Lower leg skin (tissue), 3 donors: ENCODE measurements at regions not wholly inside any gene's neighbourhood (a gene's known extent, or its start where the extent isn't known, plus 50 kb on each side); places are given as distances from the start of the nearest gene placed in this dataset.

ENCODE experiments used
- POLR2A ChIP-seq, 2 donors: fragments of 450-650 bp; IDR thresholded peaks; one replicate each; pipeline ENCODE4 v1.6.1; 2016 to 2017; ENCODE audit warnings: antibody characterized with exemption in 2 of 2, mild to moderate bottlenecking in 1 of 2, moderate library complexity in 1 of 2
- TF ChIP-seq, protein P1 (sequence below), 3 donors: fragments of 450-650 bp; IDR thresholded peaks; one replicate each; pipeline ENCODE4 v1.5.1; 2016; ENCODE audit warnings: antibody characterized with exemption in 3 of 3, mild to moderate bottlenecking in 3 of 3, moderate library complexity in 2 of 3

DNA sequence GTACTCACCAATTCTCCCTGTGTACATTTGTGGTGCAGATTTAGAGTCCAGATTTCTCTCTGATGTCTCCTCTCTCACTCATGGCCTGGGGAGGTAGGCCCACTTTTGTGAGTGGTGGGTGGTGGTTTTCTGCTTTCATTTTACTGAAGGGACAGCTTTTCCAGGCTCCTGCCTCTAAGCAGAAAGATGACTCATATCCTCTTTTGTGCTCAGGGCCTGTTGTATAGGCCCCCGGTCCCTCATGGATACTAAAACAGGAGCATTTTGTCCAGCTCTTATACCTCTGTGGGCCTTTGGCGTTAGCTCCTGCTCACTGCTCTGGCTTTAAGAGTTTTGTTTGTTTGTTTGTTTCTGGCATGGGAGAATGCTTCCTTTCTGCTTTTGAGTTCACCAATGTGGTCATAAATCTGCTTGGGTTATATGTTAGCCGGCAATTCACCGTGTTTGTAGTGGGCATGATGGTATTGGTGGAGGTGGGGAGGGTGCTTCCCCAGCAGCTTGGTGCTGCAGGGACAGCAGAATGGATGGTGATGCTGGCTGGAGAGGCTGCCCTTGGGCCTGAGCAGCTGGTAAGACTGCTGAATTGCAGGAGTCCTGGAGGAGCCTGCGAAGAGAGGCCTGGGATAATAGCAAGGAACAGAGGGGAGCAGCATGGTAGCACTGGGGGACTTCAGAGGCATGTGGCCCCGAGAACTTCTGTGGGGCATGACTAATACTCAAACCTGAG, 468.7 kb downstream of the RPS24 start:
- no peak for TF ChIP-seq POLR2A (IDR thresholded peaks at IDR 0.05)
- TF ChIP-seq, protein P1, sequence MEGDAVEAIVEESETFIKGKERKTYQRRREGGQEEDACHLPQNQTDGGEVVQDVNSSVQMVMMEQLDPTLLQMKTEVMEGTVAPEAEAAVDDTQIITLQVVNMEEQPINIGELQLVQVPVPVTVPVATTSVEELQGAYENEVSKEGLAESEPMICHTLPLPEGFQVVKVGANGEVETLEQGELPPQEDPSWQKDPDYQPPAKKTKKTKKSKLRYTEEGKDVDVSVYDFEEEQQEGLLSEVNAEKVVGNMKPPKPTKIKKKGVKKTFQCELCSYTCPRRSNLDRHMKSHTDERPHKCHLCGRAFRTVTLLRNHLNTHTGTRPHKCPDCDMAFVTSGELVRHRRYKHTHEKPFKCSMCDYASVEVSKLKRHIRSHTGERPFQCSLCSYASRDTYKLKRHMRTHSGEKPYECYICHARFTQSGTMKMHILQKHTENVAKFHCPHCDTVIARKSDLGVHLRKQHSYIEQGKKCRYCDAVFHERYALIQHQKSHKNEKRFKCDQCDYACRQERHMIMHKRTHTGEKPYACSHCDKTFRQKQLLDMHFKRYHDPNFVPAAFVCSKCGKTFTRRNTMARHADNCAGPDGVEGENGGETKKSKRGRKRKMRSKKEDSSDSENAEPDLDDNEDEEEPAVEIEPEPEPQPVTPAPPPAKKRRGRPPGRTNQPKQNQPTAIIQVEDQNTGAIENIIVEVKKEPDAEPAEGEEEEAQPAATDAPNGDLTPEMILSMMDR (IDR thresholded peaks at IDR 0.05) = no peak
